ENCODE measurements at regions not wholly inside any gene's neighbourhood (a gene's known extent, or its start where the extent isn't known, plus 50 kb on each side); places are given as distances from the start of the nearest gene placed in this dataset.

DNA sequence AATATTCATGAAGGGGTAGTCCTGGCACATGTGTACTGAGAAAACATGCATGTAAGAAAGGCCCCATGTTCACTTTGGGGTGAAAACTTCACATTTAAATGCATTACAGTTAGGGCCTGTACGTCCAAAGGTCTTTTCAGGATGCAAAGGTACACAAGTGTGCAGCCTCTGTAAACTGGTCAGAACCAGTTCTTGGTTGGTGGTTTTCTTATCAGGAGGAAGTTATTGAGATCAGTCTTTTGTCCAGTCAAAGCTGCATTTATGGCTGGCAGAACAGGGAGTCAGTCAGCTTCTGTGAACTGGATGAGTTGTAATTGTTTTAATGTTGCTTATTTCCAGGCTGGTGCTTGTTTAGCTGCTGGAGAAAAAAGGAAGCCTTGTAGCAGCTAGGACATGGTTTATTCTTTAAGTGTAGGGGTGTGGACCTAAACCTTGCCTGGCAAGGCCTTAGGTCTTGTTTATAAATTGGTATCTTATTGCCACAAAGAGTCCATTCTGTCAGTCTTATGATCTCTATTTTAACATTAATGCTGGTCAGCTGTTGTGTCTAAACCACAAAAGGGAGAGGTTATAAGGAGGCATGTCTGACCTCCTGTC lies 1906.6 kb upstream of the TENM3 start:
- TF ChIP-seq POLR2AphosphoS5 (IDR thresholded peaks at IDR 0.05; ENCODE audit: borderline replicate concordance, low read depth, low read length), result no peak
- TF ChIP-seq EZH2 (IDR thresholded peaks at IDR 0.05), result no peak
